HG03196 (cell line): ENCODE measurements at regions not wholly inside any gene's neighbourhood (a gene's known extent, or its start where the extent isn't known, plus 50 kb on each side); places are given as distances from the start of the nearest gene placed in this dataset.

ENCODE experiments used
- ATAC-seq: cut with Tn5 transposase; IDR thresholded peaks from one replicate; pipeline ENCODE4 v1.9.1; 2021; ENCODE audit not compliant: unreplicated experiment

DNA sequence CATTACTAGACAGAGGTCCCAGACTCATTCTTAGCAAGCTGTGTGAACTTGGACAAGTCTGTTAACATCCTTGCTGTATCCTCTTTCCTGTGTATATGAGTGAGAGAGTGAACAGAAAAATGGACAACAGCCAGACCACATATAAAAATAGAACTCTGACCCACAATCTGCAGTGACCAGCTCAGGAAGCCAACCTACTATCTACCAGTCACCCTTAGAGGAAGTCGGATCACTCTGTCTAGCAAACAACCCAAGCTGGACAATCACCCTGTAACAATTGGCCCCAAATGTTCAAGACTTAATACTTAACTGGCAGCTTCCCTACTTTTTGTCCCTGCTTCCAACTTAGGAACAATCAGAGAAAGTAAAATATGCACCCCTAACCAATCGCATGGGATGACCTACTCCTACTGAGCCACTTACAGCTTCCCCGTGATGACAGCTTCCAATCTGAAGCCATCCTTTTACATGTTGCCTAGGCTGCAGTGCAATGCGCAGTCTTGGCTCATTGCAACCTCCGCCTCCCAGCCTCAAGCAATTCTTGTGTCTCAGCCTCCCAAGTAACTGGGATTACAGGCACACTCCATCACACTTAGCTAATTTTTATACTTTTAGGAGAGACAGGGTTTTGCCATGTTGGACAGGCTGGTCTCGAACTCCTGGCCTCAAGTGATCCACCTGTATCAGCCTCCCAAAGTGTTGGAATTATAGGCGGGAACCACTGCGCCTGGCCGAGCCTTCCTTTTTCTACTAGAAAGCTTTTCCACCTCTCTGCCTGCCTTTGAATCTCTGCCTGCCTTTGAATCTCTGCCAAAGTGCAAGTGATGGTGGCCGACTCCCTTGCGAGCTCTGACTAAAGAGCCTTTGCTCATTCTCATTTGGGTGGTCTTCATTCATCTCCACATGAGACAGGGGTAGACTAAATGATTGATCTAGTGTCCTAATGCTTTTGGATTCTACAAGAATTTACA is 158.3 kb upstream of the NDUFV2 start:
- no peak for ATAC-seq

GRCh38 chr18:8944871-8945245 is 157.6 kb upstream of the NDUFV2 start:
- ATAC-seq, result no peak

GRCh38 chr18:8945514-8945913 is 157.0 kb upstream of the NDUFV2 start:
- ATAC-seq, result no peak

GRCh38 chr18:8946066-8946838 is 156.2 kb upstream of the NDUFV2 start:
- no peak for ATAC-seq

DNA sequence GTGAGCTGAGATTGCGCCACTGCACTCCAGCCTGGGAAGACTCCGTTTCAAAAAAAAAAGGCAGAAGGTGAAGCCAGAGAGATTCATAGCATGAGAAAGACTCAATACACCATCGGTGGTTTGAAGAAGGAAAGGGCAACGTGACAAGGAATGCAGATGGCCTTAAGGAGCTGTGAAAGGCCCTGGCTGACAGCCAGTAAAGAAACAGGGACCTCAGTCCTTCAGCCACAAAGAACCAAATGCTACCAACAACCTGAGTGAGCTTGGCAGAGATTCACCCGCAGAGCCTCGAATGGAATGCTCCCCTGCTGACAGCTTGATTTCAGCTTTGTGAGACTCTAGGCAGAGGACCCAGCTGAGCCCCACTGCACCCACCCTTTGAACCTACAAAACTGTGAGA is 154.9 kb upstream of the NDUFV2 start:
- no peak for ATAC-seq

GRCh38 chr18:8948011-8948410 is 154.5 kb upstream of the NDUFV2 start:
- no peak for ATAC-seq

- no peak for ATAC-seq
Measured at GRCh38 chr18:8948471-8949149, 153.9 kb upstream of the NDUFV2 start.

- ATAC-seq, result no peak
Measured at GRCh38 chr18:8949206-8949605, 153.3 kb upstream of the NDUFV2 start.

GRCh38 chr18:8951491-8951890 is 151.0 kb upstream of the NDUFV2 start:
- ATAC-seq, result no peak

DNA sequence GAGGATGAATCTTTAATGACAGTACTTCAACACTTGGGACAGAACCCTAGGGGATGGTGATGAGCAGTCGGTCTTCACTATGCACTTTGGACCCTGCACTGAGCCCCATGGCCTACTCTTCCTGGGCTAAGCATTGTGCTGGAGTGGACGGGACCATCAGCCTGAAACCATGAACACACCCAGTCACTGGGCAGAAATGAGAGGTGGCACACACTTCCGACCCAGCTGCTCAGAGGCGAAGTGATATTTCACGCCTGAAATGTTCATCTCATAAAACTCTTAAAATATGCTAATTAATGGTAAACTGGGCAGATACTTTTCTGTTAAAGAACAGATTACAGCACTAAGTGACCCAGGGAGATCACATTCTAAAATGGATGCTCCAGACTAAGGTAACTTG is 150.3 kb upstream of the NDUFV2 start:
- no peak for ATAC-seq

- ATAC-seq, result no peak
Measured at GRCh38 chr18:8952769-8953760, 149.4 kb upstream of the NDUFV2 start.

- no peak for ATAC-seq
Measured at GRCh38 chr18:8957731-8958130, 144.8 kb upstream of the NDUFV2 start.

DNA sequence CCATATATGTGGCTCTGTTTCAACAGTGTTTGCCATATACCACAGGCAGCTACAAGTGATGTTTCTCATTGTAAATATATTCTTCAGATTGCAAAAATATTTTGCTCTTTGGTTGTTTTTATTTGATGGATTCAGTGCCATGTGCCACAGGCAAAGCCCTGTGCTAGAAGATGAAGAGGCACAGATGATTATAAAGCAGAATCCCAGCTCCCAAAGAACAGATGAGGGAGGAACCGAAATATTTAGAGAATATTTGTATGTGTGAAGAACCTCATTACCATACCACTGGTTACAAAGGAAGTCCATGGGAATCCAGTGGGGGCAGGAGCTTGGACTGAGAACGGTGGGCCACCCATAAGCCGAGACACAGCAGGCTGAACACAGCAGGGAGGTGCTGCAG is 143.8 kb upstream of the NDUFV2 start:
- ATAC-seq, result no peak

GRCh38 chr18:8959551-8960135 is 142.9 kb upstream of the NDUFV2 start:
- no peak for ATAC-seq

- ATAC-seq, result no peak
Measured at GRCh38 chr18:8960740-8961657, 141.5 kb upstream of the NDUFV2 start.

GRCh38 chr18:8962192-8962779 is 140.2 kb upstream of the NDUFV2 start:
- no peak for ATAC-seq

DNA sequence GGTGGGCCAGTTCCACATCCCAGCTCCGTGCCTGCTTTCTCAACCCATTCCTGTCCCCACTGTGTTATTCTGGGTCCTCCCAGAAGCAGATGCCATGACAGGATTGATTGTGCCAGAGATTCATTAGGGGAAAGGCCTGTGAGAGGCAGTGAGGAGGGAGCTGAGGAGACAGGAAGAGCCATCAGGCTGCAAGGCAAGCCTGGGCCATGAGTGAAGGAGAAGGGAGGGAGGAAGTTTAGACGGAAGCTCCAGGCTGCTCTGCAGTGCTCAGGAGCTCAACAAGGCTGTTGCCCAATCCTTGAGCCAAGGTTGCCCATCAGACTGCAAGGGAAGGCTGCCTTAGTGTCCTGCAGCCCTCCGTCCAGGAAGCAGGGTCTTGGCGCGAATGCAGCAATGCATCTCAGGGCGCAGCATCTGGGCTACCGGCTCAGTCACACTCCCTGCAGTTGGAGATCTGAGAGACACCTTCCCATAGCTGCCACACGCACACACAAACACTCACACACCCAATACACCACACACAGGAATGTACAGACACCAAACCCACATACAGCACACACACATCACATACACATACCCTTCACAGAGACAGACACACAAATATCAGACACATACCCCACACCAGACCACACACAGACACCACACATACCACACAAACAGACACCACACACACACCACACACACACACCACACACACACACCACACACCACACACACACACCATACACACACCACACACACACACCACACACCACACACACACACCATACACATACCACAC is 139.5 kb upstream of the NDUFV2 start:
- ATAC-seq, result no peak

GRCh38 chr18:8963876-8964275 is 138.6 kb upstream of the NDUFV2 start:
- ATAC-seq, result no peak
